ENCODE measurements at regions not wholly inside any gene's neighbourhood (a gene's known extent, or its start where the extent isn't known, plus 50 kb on each side); places are given as distances from the start of the nearest gene placed in this dataset.

DNA sequence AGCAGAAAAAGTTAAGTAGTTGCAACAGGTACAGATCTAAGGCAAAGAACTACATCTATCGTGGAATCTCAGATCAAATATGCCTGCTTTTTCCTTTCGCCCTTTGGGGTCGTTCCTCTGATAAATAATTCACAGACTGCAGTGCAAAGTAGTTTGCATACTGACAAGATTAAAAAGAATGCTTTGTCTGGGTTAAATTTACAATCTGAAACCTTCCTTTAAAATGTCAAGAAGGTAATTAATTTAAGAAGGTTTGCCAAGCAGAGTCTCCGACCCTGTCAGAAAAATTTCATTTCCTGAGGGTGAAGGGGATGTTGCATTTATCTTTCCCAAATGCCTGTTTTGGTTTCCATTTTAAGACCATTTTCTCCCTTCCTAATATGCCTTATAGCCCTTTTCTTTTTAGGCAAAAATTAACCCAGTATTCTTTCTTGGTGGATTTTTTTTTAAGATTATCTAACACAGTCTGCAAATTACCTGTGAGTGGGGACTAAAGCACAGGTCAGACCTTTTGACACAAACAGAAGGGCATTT, 406.9 kb downstream of the LRIG3 start:
- TF ChIP-seq, protein P1, sequence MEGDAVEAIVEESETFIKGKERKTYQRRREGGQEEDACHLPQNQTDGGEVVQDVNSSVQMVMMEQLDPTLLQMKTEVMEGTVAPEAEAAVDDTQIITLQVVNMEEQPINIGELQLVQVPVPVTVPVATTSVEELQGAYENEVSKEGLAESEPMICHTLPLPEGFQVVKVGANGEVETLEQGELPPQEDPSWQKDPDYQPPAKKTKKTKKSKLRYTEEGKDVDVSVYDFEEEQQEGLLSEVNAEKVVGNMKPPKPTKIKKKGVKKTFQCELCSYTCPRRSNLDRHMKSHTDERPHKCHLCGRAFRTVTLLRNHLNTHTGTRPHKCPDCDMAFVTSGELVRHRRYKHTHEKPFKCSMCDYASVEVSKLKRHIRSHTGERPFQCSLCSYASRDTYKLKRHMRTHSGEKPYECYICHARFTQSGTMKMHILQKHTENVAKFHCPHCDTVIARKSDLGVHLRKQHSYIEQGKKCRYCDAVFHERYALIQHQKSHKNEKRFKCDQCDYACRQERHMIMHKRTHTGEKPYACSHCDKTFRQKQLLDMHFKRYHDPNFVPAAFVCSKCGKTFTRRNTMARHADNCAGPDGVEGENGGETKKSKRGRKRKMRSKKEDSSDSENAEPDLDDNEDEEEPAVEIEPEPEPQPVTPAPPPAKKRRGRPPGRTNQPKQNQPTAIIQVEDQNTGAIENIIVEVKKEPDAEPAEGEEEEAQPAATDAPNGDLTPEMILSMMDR (IDR thresholded peaks at IDR 0.05), result no peak
- TF ChIP-seq RCOR1 (IDR thresholded peaks at IDR 0.05; ENCODE audit: low read length), result no peak
- no peak for TF ChIP-seq RFX5 (IDR thresholded peaks at IDR 0.05; ENCODE audit: low read length)
- no peak for TF ChIP-seq MXI1 (IDR thresholded peaks at IDR 0.05; ENCODE audit: low read depth, low read length)
